ENCODE measurements at regions not wholly inside any gene's neighbourhood (a gene's known extent, or its start where the extent isn't known, plus 50 kb on each side); places are given as distances from the start of the nearest gene placed in this dataset.

GRCh38 chr10:117781216-117781831 lies 238.8 kb downstream of the EMX2 start:
- TF ChIP-seq, protein P1, sequence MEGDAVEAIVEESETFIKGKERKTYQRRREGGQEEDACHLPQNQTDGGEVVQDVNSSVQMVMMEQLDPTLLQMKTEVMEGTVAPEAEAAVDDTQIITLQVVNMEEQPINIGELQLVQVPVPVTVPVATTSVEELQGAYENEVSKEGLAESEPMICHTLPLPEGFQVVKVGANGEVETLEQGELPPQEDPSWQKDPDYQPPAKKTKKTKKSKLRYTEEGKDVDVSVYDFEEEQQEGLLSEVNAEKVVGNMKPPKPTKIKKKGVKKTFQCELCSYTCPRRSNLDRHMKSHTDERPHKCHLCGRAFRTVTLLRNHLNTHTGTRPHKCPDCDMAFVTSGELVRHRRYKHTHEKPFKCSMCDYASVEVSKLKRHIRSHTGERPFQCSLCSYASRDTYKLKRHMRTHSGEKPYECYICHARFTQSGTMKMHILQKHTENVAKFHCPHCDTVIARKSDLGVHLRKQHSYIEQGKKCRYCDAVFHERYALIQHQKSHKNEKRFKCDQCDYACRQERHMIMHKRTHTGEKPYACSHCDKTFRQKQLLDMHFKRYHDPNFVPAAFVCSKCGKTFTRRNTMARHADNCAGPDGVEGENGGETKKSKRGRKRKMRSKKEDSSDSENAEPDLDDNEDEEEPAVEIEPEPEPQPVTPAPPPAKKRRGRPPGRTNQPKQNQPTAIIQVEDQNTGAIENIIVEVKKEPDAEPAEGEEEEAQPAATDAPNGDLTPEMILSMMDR (IDR thresholded peaks at IDR 0.05) = no peak
- Histone ChIP-seq H3K9me3 (no peaks in the 10 kb centered on the region), H3K4me1 (no peaks in the 10 kb centered on the region), H3K27ac (no peak overlapping the region), H3K4me3 (no peak overlapping the region), H3K36me3 (no peaks in the 10 kb centered on the region), H3K27me3 (peaks cover 0 to 4% of the 10 kb centered on the region in 2 donors)
- no peak for DNase-seq
- intact Hi-C loops (cut with DNase I; ENCODE audit: low total_unique reads) = no loop called here

DNA sequence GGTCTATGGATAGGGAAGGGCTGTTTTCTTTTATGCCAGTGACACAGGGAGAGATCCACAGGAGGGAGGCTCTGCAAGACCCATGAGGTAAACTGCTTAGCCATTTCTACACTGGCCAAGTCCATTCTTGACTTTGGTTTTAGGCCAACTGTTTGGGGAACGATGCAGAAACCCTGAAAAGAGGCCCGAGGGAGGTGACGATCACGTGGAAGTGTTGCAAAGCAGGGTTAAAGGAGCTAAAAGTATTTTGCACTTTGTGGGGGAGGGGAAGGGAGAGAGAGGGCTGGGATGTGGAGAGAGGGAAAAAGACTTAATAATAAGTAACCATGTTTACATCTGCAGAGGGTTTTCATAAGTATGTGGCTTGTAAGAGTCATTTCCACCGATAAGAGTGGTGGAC lies 239.7 kb downstream of the EMX2 start:
- intact Hi-C loops (cut with DNase I; ENCODE audit: low total_unique reads) = no loop called here
- Histone ChIP-seq H3K36me3 (no peaks in the 10 kb centered on the region), H3K27ac (no peak overlapping the region), H3K9me3 (no peaks in the 10 kb centered on the region), H3K27me3 (peaks cover 0 to 7% of the 10 kb centered on the region in 2 donors), H3K4me1 (no peaks in the 10 kb centered on the region), H3K4me3 (no peak overlapping the region)
- no peak for DNase-seq
- TF ChIP-seq, protein P1 (IDR thresholded peaks at IDR 0.05) = no peak

DNA sequence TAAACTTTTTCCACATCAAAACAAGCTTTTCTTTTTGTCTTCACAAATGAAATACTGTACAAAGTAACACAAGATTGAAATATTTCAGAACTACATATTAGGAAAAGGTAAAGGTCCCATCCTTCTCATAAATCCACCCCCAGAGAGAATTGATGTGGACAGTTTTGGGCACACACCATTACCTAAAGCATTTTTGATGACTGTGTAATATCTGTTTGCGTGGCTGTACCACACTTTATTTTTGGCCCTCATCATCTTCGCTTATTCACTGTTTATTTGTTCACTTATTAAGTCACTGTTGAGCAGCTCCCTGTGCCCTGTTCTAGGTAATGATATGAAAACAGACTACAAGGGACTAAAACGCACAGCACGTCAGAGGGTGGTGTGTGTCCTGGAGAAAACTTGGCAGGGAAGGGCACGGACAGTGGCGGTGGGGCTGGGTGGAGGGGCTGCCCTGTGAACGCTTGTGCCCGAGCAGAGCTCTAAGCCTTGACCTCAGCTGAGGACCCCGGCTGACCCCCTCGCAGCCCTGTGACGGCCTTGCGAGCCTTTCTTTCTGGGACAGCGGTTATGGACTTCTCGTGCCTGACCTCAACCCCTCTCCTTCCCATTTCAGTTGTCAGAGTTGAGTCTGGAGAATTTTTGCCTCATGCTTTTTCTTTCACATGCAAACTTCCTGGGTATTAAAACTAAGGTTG lies 241.3 kb downstream of the EMX2 start:
- DNase-seq = no peak
- no peaks in the 10 kb centered on the region for H3K4me1 ChIP-seq
- TF ChIP-seq, protein P1 (IDR thresholded peaks at IDR 0.05) = no peak
- no peak overlapping the region for H3K4me3 ChIP-seq
- no peaks in the 10 kb centered on the region for H3K36me3 ChIP-seq
- no peak overlapping the region for H3K27ac ChIP-seq
- H3K27me3 ChIP-seq = peaks cover 0 to 7% of the 10 kb centered on the region in 2 donors
- intact Hi-C loops (cut with DNase I; ENCODE audit: low total_unique reads) = no loop called here
- H3K9me3 ChIP-seq = no peaks in the 10 kb centered on the region

GRCh38 chr10:117784776-117785175 lies 242.2 kb downstream of the EMX2 start:
- Histone ChIP-seq H3K36me3 (no peaks in the 10 kb centered on the region), H3K27me3 (peaks cover 0 to 7% of the 10 kb centered on the region in 2 donors), H3K4me1 (no peaks in the 10 kb centered on the region), H3K9me3 (no peaks in the 10 kb centered on the region), H3K27ac (no peak overlapping the region), H3K4me3 (no peak overlapping the region)
- intact Hi-C loops (cut with DNase I; ENCODE audit: low total_unique reads) = no loop called here
- TF ChIP-seq, protein P1 (IDR thresholded peaks at IDR 0.05) = no peak
- no peak for DNase-seq

DNA sequence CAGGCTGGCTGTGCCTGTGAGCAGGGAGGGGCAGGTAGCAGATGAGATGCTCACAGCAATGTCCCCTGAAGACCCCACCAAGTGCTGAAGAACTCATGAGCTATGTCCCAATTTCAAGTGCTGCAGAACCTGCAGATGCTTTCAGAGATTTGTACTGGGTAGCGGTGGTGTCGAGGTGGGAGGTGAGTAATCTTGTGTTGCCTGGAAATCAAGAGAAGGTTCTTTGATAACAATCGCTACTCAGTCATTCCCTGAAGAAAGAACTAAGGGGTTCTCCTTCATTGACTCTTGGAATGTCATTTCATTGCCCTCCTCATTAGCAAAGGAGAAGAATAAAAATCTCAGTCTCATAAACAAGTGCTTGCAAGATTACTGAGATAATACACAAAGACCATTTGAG lies 246.4 kb downstream of the EMX2 start:
- Histone ChIP-seq H3K4me1 (no peaks in the 10 kb centered on the region), H3K9me3 (no peaks in the 10 kb centered on the region), H3K36me3 (no peaks in the 10 kb centered on the region), H3K4me3 (no peak overlapping the region), H3K27me3 (peaks cover 0 to 19% of the 10 kb centered on the region in 2 donors), H3K27ac (no peak overlapping the region)
- intact Hi-C loops (cut with DNase I; ENCODE audit: low total_unique reads) = no loop called here
- TF ChIP-seq, protein P1 (IDR thresholded peaks at IDR 0.05) = no peak
- no peak for DNase-seq
